ENCODE measurements at regions not wholly inside any gene's neighbourhood (a gene's known extent, or its start where the extent isn't known, plus 50 kb on each side); places are given as distances from the start of the nearest gene placed in this dataset.

GRCh38 chr16:10312784-10313724 lies 72.8 kb upstream of the ATF7IP2 start:
- Mint-ChIP-seq H3K9me3 (peaks cover 0 to 2% (median 0%) of the 10 kb centered on the region in 7 donors), H3K27me3 (ENCODE audit: low read depth in 3 of 3) (peaks cover 0 to 3% (median 1%) of the 10 kb centered on the region in 3 donors), H3K27ac (no peak overlapping the region), H3K4me1 (no peaks in the 10 kb centered on the region), H3K4me3 (no peak overlapping the region), H3K36me3 (no peaks in the 10 kb centered on the region)
- Histone ChIP-seq H3K27ac (ENCODE audit: low read depth in 1 of 2, low read length in 2 of 2) (no peak overlapping the region), H3K36me3 (replicated peaks in 1 of 2; ENCODE audit: control insufficient read depth in 1 of 2, insufficient read depth in 2 of 2, low read length in 2 of 2) (no peaks in the 10 kb centered on the region), H3K27me3 (ENCODE audit: control insufficient read depth in 2 of 2, insufficient read depth in 2 of 2, low read length in 2 of 2) (no peaks in the 10 kb centered on the region), H3K4me3 (replicated peaks in 1 of 3; ENCODE audit: low read depth in 2 of 3, low read length in 3 of 3) (no peak overlapping the region), H3K9me3 (replicated peaks in 1 of 2; ENCODE audit: control insufficient read depth in 1 of 2, insufficient read depth in 1 of 2, low read length in 2 of 2) (no peaks in the 10 kb centered on the region), H4K20me1 (ENCODE audit: insufficient read depth, low read length) (no peaks in the 10 kb centered on the region), H3K9ac (ENCODE audit: insufficient read depth, low read length, poor library complexity, severe bottlenecking) (no peak overlapping the region), H3K79me2 (ENCODE audit: insufficient read depth, low read length) (no peaks in the 10 kb centered on the region), H2AFZ (ENCODE audit: insufficient read depth, low read depth, low read length, poor library complexity, severe bottlenecking) (no peak overlapping the region), H3K4me1 (ENCODE audit: control insufficient read depth in 1 of 2, insufficient read depth in 2 of 2, low read length in 2 of 2) (no peaks in the 10 kb centered on the region), H3K4me2 (replicated peaks; ENCODE audit: extremely low read depth, low read length, poor library complexity, severe bottlenecking) (no peak overlapping the region)
- no peak for DNase-seq
- no peak for TF ChIP-seq CTCF (IDR thresholded peaks at IDR 0.05)
- intact Hi-C loops (cut with micrococcal nuclease): no loop called here
- WGBS (ENCODE audit: insufficient coverage): 100% methylated on average over 3 of the region's 7 CpGs

- H2AFZ ChIP-seq (ENCODE audit: insufficient read depth, low read depth, low read length, poor library complexity, severe bottlenecking): no peak overlapping the region
- no peak for TF ChIP-seq CTCF (IDR thresholded peaks at IDR 0.05)
Observed at GRCh38 chr16:10314317-10314716, 71.5 kb upstream of the ATF7IP2 start.

More at GRCh38 chr16:10314317-10314716, 71.5 kb upstream of the ATF7IP2 start:
- Mint-ChIP-seq H3K27ac (no peak overlapping the region), H3K4me1 (no peaks in the 10 kb centered on the region), H3K27me3 (ENCODE audit: low read depth in 3 of 3) (peaks cover 0 to 1% (median 1%) of the 10 kb centered on the region in 3 donors), H3K36me3 (no peaks in the 10 kb centered on the region), H3K4me3 (no peak overlapping the region), H3K9me3 (peaks cover 0 to 2% (median 0%) of the 10 kb centered on the region in 7 donors)
- H3K9me3 ChIP-seq (replicated peaks in 1 of 2; ENCODE audit: control insufficient read depth in 1 of 2, insufficient read depth in 1 of 2, low read length in 2 of 2): no peaks in the 10 kb centered on the region
- H3K36me3 ChIP-seq (replicated peaks in 1 of 2; ENCODE audit: control insufficient read depth in 1 of 2, insufficient read depth in 2 of 2, low read length in 2 of 2): no peaks in the 10 kb centered on the region
- intact Hi-C loops (cut with micrococcal nuclease): no loop called here
- no peak overlapping the region for H3K9ac ChIP-seq (ENCODE audit: insufficient read depth, low read length, poor library complexity, severe bottlenecking)
- H3K4me2 ChIP-seq (replicated peaks; ENCODE audit: extremely low read depth, low read length, poor library complexity, severe bottlenecking): no peak overlapping the region
- H4K20me1 ChIP-seq (ENCODE audit: insufficient read depth, low read length): no peaks in the 10 kb centered on the region
- no peak overlapping the region for H3K4me3 ChIP-seq (replicated peaks in 1 of 3; ENCODE audit: low read depth in 2 of 3, low read length in 3 of 3)
- H3K4me1 ChIP-seq (ENCODE audit: control insufficient read depth in 1 of 2, insufficient read depth in 2 of 2, low read length in 2 of 2): no peaks in the 10 kb centered on the region
- no peak for DNase-seq
- no CpG with 5 or more reads among the region's 4 CpGs for WGBS (ENCODE audit: insufficient coverage)
- no peaks in the 10 kb centered on the region for H3K79me2 ChIP-seq (ENCODE audit: insufficient read depth, low read length)
- H3K27ac ChIP-seq (ENCODE audit: low read depth in 1 of 2, low read length in 2 of 2): no peak overlapping the region
- no peaks in the 10 kb centered on the region for H3K27me3 ChIP-seq (ENCODE audit: control insufficient read depth in 2 of 2, insufficient read depth in 2 of 2, low read length in 2 of 2)

Data from CD14-positive monocyte (primary cell).